ENCODE measurements at regions not wholly inside any gene's neighbourhood (a gene's known extent, or its start where the extent isn't known, plus 50 kb on each side); places are given as distances from the start of the nearest gene placed in this dataset.

- no peak for TF ChIP-seq POLR2A (IDR thresholded peaks at IDR 0.05)
- no peak for TF ChIP-seq CTCF (IDR thresholded peaks at IDR 0.05)
These were observed 55.8 kb upstream of the METAP2 start for GRCh38 chr12:95418142-95418541.

All from right lobe of liver (tissue), 4 donors.